HG03439 (cell line): ENCODE measurements at regions not wholly inside any gene's neighbourhood (a gene's known extent, or its start where the extent isn't known, plus 50 kb on each side); places are given as distances from the start of the nearest gene placed in this dataset.

Source experiments
- ATAC-seq: cut with Tn5 transposase; IDR thresholded peaks from one replicate; pipeline ENCODE4 v1.9.1; 2021; ENCODE audit warnings: mild to moderate bottlenecking, moderate library complexity; ENCODE audit not compliant: unreplicated experiment

GRCh38 chr4:171186700-171187099 lies 626.5 kb upstream of the GALNTL6 start:
- ATAC-seq, result no peak

- no peak for ATAC-seq
Measured at GRCh38 chr4:171181090-171181489, 632.1 kb upstream of the GALNTL6 start.

- no peak for ATAC-seq
Measured at GRCh38 chr4:171170671-171171070, 642.5 kb upstream of the GALNTL6 start.

- ATAC-seq, result no peak
Measured at GRCh38 chr4:171169396-171169795, 643.8 kb upstream of the GALNTL6 start.

GRCh38 chr4:171162478-171162877 lies 650.7 kb upstream of the GALNTL6 start:
- ATAC-seq, result no peak

GRCh38 chr4:171157462-171158082 lies 655.6 kb upstream of the GALNTL6 start:
- no peak for ATAC-seq

GRCh38 chr4:171142639-171143038 lies 670.6 kb upstream of the GALNTL6 start:
- ATAC-seq, result no peak

GRCh38 chr4:171142045-171142444 lies 671.2 kb upstream of the GALNTL6 start:
- ATAC-seq, result no peak

GRCh38 chr4:171130256-171130801 lies 682.9 kb upstream of the GALNTL6 start:
- no peak for ATAC-seq

GRCh38 chr4:171118091-171118490 lies 695.1 kb upstream of the GALNTL6 start:
- ATAC-seq, result no peak

- no peak for ATAC-seq
Measured at GRCh38 chr4:171117457-171117856, 695.7 kb upstream of the GALNTL6 start.

- ATAC-seq, result no peak
Measured at GRCh38 chr4:171101845-171102244, 711.4 kb upstream of the GALNTL6 start.

GRCh38 chr4:171087089-171087488 lies 726.1 kb upstream of the GALNTL6 start:
- ATAC-seq, result no peak

GRCh38 chr4:171067422-171067821 lies 745.8 kb upstream of the GALNTL6 start:
- ATAC-seq, result no peak

- ATAC-seq, result no peak
Measured at GRCh38 chr4:171049380-171049779, 763.8 kb upstream of the GALNTL6 start.

GRCh38 chr4:171042989-171043524 lies 770.1 kb upstream of the GALNTL6 start:
- no peak for ATAC-seq

- no peak for ATAC-seq
Measured at GRCh38 chr4:171035909-171036308, 777.3 kb upstream of the GALNTL6 start.

GRCh38 chr4:171031338-171031737 lies 781.9 kb upstream of the GALNTL6 start:
- ATAC-seq, result no peak

- ATAC-seq, result no peak
Measured at GRCh38 chr4:171025776-171026175, 787.4 kb upstream of the GALNTL6 start.

- no peak for ATAC-seq
Measured at GRCh38 chr4:171025343-171025742, 787.9 kb upstream of the GALNTL6 start.

GRCh38 chr4:171024720-171025303 lies 788.4 kb upstream of the GALNTL6 start:
- ATAC-seq, result no peak

GRCh38 chr4:171022824-171023230 lies 790.4 kb upstream of the GALNTL6 start:
- ATAC-seq, result no peak
